ENCODE measurements at regions not wholly inside any gene's neighbourhood (a gene's known extent, or its start where the extent isn't known, plus 50 kb on each side); places are given as distances from the start of the nearest gene placed in this dataset.

DNA sequence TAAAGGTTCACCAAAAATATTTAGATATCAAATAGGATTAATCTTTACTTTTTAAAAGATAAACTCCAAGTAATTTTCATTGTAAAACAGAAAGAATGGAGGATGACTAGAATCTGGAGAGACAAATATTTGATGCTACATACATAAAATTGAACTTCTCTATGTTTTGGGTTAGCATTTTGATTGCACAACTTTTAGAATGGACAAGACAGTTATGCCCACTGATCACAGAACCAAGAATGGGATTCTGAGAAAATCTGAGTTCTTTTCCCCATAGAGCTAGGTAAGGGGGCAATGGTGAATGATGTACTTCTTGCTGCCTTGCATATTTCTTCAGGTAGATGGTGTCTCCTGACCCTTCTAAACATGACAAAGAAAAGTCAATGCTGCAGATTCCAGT lies 191.2 kb upstream of the ZEB2 start:
- H3K9me3 ChIP-seq, result no peaks in the 10 kb centered on the region
- H3K27me3 ChIP-seq, result no peaks in the 10 kb centered on the region
- DNase-seq (ENCODE audit: low spot score in 2 of 2), result no peak
- no peak overlapping the region for H3K27ac ChIP-seq
- H3K4me3 ChIP-seq, result no peak overlapping the region
- H3K4me1 ChIP-seq, result no peaks in the 10 kb centered on the region
- TF ChIP-seq EP300 (IDR thresholded peaks at IDR 0.05) (no peak), POLR2A (IDR thresholded peaks at IDR 0.05) (no peak), POLR2AphosphoS5 (IDR thresholded peaks at IDR 0.05) (no peak)
- TF ChIP-seq, protein P1, sequence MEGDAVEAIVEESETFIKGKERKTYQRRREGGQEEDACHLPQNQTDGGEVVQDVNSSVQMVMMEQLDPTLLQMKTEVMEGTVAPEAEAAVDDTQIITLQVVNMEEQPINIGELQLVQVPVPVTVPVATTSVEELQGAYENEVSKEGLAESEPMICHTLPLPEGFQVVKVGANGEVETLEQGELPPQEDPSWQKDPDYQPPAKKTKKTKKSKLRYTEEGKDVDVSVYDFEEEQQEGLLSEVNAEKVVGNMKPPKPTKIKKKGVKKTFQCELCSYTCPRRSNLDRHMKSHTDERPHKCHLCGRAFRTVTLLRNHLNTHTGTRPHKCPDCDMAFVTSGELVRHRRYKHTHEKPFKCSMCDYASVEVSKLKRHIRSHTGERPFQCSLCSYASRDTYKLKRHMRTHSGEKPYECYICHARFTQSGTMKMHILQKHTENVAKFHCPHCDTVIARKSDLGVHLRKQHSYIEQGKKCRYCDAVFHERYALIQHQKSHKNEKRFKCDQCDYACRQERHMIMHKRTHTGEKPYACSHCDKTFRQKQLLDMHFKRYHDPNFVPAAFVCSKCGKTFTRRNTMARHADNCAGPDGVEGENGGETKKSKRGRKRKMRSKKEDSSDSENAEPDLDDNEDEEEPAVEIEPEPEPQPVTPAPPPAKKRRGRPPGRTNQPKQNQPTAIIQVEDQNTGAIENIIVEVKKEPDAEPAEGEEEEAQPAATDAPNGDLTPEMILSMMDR (IDR thresholded peaks at IDR 0.05), result no peak
- H3K36me3 ChIP-seq, result no peaks in the 10 kb centered on the region

DNA sequence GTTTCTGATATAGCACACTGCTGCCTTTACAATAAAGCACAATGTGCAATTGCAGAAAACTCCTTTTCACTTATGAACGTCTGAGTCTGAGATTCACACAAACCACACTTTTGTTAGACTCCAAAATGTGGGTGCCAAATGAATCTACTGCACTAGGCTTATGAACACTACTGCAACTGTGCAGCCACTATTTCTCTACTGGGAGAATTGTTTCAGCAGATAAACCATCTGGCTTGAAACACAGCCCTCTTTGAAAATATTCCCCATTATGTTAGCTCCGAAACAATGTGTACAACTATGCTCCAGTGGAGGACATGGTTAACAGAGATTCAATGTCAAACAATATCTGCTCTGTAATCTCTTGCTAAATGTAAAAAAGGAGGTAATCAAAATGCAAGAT lies 188.7 kb upstream of the ZEB2 start:
- H3K4me1 ChIP-seq, result peaks cover 4% of the 10 kb centered on the region
- 82% methylated on average over 2 of the region's 2 CpGs for WGBS
- TF ChIP-seq, protein P1 (IDR thresholded peaks at IDR 0.05), result no peak
- TF ChIP-seq POLR2AphosphoS5 (IDR thresholded peaks at IDR 0.05) (no peak), EP300 (IDR thresholded peaks at IDR 0.05) (no peak), POLR2A (IDR thresholded peaks at IDR 0.05) (no peak)
- DNase-seq (ENCODE audit: low spot score in 2 of 2), result no peak
- H3K9me3 ChIP-seq, result no peaks in the 10 kb centered on the region
- no peaks in the 10 kb centered on the region for H3K27me3 ChIP-seq
- H3K27ac ChIP-seq, result no peak overlapping the region
- H3K36me3 ChIP-seq, result no peaks in the 10 kb centered on the region
- no peak overlapping the region for H3K4me3 ChIP-seq

DNA sequence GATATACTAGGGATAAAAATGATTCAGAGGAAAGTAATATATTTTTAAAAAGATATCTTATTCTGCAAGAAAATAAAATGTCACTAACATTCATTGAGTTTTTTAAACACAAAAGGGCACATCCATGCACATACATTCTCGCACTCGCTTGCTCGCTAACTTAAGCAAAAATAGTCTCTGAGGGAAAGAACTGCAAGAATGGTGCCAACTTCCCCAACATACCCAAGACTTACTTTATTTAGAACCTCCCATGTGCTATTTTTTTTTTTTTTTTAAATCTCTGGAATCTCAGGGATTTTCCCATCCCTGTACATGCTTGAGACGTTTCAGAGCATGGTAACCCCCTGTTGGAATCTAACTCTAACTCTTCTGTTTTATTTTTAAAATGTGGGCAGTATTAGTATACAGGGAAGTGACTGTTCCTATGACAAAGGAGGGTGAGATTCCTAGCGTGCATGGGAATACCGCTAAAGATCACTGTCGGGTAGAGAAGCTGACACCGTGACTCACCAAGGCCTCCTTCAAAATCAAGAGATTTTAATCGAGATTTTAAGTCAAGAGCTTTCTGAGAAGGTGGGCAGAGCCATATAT lies 187.9 kb upstream of the ZEB2 start:
- no peaks in the 10 kb centered on the region for H3K36me3 ChIP-seq
- H3K27ac ChIP-seq, result no peak overlapping the region
- DNase-seq (ENCODE audit: low spot score in 2 of 2), result no peak
- H3K4me1 ChIP-seq, result peaks cover 4% of the 10 kb centered on the region
- no peak overlapping the region for H3K4me3 ChIP-seq
- no peaks in the 10 kb centered on the region for H3K27me3 ChIP-seq
- WGBS, result 77% methylated on average over 9 of the region's 9 CpGs
- no peak for TF ChIP-seq POLR2AphosphoS5 (IDR thresholded peaks at IDR 0.05)
- no peaks in the 10 kb centered on the region for H3K9me3 ChIP-seq

DNA sequence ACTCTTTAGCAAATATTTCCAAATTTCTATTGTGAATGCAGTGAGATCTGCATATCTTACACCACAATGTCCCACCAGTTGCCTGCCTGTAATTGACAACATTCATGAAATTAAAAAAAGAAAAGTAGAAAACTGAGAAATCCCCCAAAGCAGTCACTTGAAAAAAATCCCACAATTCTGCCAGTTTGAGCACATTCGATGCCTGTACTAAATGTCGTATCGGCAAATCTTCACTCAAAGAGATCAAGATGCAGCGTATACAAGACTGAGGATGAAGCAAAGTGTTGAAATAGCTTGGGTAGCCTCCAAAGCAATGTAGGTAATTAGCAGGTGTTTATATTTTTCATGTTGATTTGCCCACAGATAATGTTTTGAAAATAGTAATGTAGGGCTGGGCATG lies 186.7 kb upstream of the ZEB2 start:
- WGBS, result 76% methylated on average over 4 of the region's 4 CpGs

DNA sequence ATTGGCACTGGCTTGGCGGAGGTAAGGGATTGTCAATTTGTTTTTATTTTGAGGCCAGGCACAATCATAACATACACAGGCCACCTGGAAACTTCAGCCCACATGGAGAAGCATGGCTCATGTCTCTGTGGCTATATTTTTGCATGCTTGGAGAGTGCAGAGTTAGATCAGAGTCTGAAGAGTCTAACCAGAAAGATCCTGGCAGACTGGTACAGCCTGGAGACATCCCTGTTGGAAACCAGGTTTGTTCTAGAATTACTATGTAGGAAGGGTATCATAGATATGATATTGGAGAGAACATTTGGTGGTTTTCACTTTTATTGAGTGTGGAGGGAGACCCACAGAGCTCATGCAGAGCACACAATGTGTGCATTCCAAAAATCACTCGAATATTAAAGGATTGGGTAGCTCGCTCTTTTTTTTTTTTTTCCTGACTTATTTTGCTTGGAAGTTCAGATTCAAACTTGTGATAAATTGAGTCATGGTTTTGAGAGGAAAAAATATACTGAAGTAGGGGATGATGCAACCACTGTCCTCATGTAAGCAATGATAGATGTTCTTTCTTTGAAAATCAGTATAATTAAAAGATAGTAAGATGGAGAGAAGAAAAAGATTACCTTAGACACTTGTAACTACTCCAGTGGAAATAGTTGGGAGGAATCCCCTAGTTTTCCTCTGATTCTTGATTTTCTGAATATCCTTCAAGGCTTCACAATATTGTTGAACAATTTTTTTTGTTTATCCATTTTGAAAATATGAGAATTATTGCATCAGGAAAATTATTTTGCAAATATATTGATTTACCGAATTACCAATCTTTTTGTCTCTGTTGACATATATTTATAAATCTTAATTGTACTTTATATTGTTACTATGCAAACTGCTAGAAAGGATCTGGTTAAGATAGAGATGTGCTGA lies 185.7 kb upstream of the ZEB2 start:
- Histone ChIP-seq H3K27ac (no peak overlapping the region), H3K36me3 (no peaks in the 10 kb centered on the region), H3K4me1 (peaks cover 4% of the 10 kb centered on the region), H3K4me3 (no peak overlapping the region), H3K9me3 (no peaks in the 10 kb centered on the region), H3K27me3 (no peaks in the 10 kb centered on the region)
- no peak for DNase-seq (ENCODE audit: low spot score in 2 of 2)
- no peak for TF ChIP-seq POLR2A (IDR thresholded peaks at IDR 0.05)
- TF ChIP-seq, protein P1 (IDR thresholded peaks at IDR 0.05), result no peak
- TF ChIP-seq POLR2AphosphoS5 (IDR thresholded peaks at IDR 0.05), result no peak
- no peak for TF ChIP-seq EP300 (IDR thresholded peaks at IDR 0.05)
- WGBS, result 79% methylated on average over 4 of the region's 4 CpGs

More for the DNA sequence above, 186.7 kb upstream of the ZEB2 start:
- Histone ChIP-seq H3K27ac (no peak overlapping the region), H3K27me3 (no peaks in the 10 kb centered on the region), H3K4me1 (peaks cover 4% of the 10 kb centered on the region), H3K9me3 (no peaks in the 10 kb centered on the region), H3K36me3 (no peaks in the 10 kb centered on the region), H3K4me3 (no peak overlapping the region)
- TF ChIP-seq EP300 (IDR thresholded peaks at IDR 0.05) (no peak), POLR2A (IDR thresholded peaks at IDR 0.05) (no peak), POLR2AphosphoS5 (IDR thresholded peaks at IDR 0.05) (no peak)
- TF ChIP-seq, protein P1 (IDR thresholded peaks at IDR 0.05), result no peak
- no peak for DNase-seq (ENCODE audit: low spot score in 2 of 2)

Measured in suprapubic skin (tissue), 4 donors.